ENCODE measurements at regions not wholly inside any gene's neighbourhood (a gene's known extent, or its start where the extent isn't known, plus 50 kb on each side); places are given as distances from the start of the nearest gene placed in this dataset.

DNA sequence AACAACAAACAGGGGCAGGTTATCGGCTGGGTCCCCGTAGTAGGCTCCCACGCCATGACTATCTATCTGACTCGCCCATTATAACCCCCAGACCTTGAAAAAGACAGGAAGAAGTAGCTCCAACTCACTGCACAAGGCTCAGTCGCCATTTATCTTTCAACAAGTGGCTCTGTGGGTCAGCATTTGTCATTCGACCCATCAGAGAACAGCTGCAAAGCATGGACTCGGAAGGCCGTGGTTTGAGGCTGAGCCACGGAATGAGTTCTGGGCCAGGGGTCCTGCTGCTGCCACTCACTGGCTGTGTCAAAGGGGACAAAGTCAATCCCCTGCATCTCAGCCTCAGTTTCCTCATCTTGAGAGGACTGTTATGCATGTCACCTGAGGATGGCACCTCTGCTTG, 131.0 kb downstream of the DMRTA2 start:
- DNase-seq = no peak

DNA sequence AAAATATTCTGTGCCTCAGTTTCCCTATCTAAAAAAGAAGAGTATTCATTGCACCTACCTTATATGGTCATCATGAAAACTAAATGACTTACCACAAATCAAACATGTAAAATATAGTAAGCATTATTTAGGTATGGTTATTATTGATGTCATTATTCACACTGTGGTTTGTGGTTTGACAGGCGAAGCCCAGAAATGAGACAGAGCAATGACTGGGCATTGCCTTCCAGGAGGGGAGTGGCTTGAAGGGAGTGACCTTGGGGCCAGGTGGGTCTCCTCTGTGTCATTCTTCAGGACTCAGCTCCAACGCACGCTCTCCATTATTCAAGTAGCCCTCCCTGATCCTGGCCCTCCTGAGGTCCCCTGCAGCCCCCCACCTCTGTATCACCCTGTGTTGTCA, 133.7 kb downstream of the DMRTA2 start:
- no peak for DNase-seq

DNA sequence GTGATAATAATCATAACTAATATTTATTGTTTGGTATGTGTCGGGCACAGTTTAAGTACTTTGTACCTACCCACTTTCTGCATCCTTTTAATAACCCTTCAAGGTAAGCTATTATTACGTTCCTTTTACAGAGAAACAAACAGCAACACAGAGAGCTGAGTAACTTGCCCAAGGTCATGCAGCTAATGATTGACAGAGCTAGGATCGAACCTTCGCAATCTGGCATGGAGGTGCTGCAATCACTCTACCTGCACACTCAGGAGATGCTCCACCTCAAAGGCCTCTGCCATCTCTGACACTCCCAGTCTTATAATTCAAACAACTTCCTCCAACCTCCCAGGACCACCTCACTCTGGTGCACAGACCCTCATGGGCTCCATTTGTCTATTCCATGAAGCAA, 137.2 kb downstream of the DMRTA2 start:
- no peak for DNase-seq

DNA sequence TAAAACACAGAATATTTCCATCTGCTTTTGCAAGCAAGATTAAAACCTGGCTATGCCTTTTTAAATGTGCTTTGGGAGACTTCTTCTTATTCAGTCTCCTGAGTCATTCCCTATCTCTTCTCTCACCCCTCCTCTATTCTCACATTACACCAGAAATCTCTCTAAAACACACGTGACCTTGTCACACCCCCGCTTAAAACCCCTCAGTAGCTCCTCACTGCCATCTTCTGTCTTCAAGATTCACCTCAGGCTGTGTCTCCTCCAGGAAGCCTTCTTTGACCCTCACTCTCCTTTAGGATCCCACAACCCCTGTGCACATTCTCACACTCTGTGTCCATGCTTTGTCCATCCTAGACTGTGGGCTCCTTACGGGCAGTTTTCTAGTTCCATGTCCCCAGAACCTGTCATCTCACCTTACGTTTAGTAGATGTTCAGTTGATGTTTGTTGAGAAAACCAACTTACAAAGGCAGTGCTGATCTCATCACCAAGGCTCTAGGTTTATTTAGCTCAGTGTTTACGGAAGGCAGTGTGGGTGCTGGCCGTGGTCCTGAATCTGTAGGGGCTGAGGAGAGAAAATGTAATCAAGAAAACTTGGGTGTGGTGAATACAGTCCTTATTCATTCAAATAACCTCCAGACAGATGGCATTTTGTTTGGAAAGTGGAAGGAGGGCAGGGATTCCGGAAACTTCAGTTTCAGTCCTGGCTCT, 143.5 kb downstream of the DMRTA2 start:
- DNase-seq = no peak

DNA sequence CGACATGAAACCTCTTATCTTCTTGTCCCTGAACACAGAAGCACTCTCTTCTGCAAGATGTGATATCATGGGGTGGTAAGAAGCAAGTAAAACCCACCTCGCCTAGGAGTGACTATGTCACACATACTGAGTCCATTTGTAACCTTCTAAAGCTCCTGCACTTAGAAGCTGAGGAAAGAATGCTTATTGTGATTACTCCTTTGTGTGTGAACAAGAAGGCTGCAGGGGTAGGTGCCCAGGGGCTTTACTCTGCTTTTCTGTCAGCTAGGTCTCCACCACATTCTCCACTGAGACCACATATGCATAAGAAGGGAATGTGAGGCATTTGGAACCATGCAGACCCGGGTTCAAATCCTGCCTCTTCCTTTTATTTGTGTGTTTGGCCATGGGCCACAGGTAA, 144.3 kb downstream of the DMRTA2 start:
- DNase-seq = no peak

DNA sequence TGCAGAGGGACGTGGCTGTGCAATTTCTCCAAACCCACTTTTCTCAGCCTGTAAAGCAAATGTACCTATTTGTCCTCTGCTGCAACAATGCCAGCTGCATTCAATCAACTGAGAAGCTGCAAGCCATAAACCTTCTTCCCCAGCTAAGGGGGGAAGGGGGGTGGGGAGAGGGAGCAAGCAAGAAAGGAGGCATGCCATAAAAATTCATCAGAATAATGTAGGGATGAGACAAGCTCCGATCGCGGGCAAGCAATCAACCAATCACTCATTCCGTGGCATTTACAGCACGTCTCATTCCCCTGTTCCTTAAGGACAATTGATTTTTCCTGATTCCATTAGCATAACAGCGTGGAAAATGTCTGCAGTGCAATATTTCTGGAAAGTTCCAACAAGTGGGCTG, 144.8 kb downstream of the DMRTA2 start:
- DNase-seq = no peak

DNA sequence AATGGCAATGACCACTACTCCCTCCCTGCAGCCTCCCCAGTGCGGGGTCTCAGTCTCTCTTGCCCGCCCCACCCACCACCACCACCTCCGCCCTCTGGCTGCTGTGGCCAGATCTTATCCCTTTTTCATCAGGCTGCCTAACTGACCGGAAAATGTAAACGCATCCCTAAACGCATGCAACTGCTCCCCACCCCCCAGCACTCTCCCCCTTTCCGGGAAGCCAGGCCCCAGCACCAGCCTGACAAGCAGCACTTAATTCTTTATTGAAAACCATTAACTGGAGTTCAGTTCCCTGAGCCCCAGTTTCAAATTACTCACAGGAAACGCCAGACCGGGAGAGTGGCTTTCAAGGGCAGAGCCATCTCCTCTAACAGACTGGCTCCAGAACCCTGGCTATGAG, 147.7 kb downstream of the DMRTA2 start:
- DNase-seq = no peak

DNA sequence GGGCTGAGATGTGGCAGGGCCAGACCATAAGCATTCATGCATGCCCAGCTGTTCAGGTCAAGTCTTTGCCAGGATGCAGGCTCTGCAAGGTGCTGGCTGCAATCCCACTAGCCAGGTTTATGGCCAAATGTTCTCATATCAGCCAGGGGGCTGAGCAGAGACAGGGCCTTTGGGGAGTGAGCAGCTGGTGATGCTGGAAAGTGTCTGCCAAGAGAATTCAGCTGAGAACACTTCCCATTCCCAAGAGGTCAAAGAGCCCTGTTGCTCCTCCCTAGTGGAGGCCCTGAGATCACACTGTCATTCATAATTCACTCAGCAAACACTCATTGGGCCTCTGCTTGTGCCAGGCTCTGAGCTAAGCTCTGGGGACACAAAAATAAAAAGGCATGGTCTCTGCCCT, 150.3 kb downstream of the DMRTA2 start:
- DNase-seq = peak; percentile 61 to 91

DNA sequence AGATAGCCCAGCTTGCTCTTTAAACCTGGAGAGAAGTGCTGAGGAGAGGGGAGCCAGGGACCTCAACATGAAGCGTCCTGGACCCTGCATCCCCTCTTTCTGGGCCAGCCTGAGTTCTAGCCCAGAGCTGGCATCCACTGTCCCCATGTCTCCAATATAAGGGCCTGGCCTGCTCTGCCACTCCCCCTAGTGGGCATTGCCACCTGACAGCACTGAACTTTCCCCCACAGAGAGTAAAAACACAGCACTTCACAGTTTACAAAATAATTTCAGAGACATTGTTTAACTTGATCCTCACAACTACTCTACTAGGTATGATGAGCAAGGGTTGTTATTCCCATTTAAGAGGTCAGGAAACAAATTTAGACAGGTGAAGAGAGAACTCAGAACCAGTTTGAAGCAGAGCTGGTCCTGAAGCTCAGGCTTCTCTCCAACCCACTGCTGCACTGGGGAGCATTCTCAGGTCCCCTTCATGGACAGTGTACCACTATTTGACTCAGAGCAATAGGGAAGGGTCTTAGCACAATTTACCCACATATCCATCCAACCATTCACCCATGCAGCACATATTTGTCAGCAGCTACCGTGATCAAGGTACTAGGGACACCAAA, 151.2 kb downstream of the DMRTA2 start:
- peak in 1 of 2 experiments; percentile 57 for DNase-seq

DNA sequence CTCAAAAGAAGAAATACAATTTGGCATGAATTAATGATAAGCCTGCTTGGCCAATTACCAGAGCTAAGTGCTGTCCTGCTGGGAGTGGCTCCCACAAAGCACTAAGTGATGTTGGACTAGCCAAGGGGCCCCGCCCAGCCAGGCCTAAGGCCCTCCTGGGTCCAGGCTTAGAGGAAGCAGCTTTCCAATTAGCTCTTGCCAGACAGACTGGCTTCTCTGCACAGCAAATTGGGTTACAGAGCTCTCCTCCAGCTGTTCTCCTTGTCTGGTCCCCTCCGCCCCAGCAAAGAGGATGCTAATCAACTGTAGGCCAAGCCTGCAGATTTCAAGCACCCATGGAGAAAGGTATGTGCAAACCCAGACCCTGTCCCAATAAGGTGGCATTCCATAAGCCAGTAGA, 151.9 kb downstream of the DMRTA2 start:
- peak in 1 of 2 experiments; percentile 58 for DNase-seq

DNA sequence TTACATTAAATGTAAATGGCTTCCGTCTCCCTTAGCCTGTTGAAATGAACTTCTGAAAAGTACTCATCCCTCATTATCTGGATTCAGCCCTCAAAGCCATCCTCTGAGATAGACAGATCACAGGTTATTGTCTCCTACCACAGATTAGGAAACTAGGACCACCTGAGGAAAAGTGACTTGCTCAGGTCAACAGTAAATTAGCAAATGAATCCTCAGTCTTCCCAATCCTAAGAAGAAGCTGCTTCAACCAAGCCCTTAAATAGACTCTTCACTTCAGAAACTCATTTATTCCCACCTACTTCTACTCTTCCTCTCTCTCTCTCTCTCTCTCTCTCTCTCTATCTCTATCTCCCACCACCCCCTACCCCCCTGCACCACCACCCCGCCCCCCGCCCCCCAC, 152.3 kb downstream of the DMRTA2 start:
- DNase-seq = no peak

DNA sequence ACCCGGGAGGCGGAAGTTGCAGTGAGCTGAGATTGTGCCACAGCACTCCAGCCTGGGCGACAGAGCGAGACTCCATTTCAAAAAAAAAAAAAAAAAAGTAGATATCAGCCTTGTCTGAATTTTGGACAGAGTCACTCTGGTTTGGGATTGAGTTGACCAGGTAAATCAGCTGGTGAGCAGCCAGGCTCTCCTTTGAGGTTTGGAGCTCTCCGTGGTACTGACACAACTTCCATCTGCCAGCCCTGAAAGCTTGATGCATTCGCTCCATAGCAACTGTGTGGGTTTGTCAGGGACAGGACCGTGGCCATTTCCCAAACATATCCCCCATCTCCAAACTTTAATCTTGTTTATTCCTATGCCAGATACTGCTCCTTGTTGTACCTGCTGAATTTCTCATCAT, 155.2 kb downstream of the DMRTA2 start:
- DNase-seq = no peak

DNA sequence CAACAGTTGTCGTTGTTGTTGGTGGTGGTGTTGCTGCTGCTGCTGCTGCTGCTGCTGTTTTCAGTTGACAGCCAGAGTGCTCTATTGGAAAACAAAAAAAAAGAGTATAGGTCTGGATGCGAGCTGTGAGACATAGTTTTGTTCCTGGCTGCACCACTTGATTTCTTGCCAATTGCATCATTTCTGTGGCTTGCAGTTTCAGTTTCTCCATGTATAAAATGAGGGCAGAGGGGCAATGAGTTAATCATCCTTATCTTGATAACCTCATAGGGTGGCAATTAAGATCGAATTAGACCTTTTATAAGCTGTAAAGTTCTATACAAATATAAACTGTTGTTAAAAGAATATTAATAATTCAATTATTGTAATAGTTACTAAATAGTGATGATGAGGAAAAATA, 156.7 kb downstream of the DMRTA2 start:
- no peak for DNase-seq

DNA sequence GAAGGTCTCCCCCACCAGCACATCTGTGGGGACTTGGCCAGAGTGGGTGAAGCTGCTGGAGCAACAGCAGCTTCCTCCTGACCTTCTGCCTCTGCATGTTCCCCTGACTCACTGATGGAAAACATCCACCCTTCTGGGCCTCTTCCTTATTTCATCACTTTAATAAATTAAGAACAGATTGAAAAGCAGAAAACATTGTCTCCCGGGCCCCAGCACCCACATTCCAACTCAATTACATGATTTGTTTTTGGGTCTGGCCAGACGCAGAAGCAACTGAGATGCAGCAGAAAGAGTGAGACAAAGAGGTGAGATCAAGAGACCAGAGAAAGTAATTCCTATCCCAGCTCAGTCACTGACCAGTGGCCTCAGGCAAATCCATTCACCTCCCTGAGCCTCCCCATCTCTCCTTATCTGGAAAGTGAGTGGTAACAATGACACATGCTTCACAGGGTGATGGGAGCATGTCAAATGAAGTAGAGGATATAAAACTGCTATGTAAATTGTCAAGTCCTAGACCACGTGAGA, 157.1 kb downstream of the ELAVL4 start:
- no peak for DNase-seq

DNA sequence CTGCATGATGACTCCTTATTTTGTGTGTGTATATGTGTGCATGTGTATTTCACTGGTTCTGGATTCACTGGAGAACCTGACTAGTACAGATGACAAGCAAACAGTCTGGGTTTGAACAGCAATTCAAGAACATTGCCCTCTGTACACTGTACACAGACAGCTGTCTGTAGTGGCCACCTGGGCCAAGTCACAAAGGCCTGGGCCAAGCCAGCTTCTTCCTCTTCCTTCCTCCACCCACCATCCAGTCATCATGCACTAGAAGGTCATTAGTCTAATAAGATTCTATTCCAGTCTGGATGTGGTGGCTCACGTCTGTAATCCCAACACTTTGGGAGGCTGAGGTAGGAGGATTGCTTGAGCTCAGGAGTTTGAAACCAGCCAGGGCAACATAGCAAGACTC, 155.9 kb downstream of the ELAVL4 start:
- no peak for DNase-seq

DNA sequence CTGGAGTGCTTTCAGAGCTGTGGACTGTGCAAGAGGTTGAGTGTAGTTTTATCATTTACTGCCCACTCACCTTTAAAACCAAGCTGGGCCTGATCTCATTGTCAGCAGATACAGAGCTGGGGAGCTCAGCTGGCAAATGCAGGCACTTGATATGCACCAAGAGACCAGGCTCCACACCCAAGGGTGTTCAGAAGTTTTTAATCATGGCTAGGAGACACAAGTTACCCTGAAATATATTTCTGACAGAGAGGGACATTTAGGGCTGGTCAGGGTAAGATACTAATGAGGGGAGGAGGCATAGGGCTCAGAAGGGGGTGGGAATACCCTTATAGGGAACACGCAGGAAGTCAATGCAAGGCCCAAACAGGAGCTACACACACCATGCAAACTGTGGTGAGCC, 153.7 kb downstream of the ELAVL4 start:
- no peak for DNase-seq

DNA sequence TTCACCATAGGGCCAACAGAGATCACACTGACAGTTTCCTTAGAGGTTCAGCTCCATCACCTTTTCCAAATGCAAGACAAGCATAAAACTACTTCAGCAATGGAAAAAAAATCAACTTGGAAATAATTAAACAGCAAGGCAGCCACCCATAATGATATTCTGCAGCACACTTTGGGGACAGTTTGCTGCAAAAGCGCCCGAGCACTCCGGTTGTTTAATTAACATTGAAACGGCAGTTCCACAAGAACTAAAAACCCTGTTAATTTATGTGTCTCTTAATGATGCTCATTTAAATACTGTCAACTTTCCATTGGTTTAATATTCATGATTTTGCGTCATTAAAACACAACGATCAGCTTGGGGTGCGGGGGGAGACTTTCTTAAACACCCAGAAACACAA, 153.2 kb downstream of the ELAVL4 start:
- DNase-seq = no peak

DNA sequence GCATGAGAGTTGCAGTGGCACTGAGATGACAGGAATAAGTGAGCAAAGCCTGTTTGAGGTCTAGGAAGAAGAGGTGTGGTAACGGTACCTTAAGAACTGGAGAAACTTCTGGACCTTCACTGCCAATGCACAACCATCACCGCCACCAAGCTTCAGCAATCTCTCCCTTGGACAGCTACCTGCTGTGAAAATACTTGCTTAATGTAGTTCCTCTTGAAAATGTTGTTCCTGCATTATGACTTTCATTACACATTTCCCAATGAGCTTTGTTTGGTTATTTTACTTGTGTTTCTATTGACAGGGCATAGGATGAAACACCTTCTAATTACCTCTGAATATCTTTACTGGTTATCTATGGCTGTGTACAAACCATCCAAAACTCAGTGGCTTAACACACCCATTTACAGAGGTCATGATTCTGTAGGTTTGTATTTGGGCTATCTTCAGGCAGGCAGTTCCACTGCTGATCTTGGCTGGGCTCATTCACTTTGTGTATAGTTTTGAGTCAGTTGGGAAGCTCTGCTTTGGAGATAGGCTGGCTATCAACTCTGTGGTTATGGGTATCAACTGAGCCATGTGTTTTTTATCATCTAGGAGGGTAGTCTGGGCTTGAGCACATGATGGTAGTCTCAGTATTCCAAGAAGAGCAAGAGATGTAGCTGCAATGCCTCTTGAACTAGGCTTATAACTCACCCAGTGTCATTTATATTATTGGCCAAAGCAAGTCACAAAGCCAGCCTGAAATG, 149.4 kb downstream of the ELAVL4 start:
- no peak for DNase-seq

DNA sequence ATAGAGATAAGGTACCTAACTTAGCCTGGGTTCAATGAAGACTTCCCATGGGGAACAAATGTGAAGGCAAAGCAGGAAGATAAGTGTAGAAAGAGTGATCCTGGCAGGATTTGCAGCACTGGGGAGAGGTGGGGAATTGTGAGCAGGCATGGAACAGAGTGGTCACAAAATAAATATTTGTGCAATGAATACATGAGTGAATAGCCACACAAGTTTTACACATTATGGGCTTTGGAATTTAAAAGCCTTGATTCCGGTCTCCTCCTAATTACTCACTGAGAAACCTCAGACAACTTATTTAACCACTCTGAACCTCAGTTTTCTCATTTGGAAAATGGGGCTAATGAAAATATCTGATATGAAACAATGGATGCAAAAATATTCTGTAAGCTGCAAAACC, 148.3 kb downstream of the ELAVL4 start:
- DNase-seq = no peak
